Transverse colon (tissue), 4 donors: ENCODE measurements at regions not wholly inside any gene's neighbourhood (a gene's known extent, or its start where the extent isn't known, plus 50 kb on each side); places are given as distances from the start of the nearest gene placed in this dataset.

Experiments
- DNase-seq: peaks from one replicate; pipeline ENCODE4 v3.0.0-alpha.2; 2019
- H3K27ac ChIP-seq, 4 donors: fragments of 200-600 bp; sonication (generic); 2 replicates each; pipeline ENCODE4 v1.5.1; 2016 to 2018; ENCODE audit warnings: inconsistent platforms in 4 of 4
- H3K27me3 ChIP-seq: fragments of 200-600 bp; sonication (generic); 2 replicates; pipeline ENCODE4 v1.5.1; 2017; ENCODE audit warnings: inconsistent platforms
- H3K36me3 ChIP-seq, 4 donors: fragments of 200-600 bp; sonication (generic); 2 replicates each; pipeline ENCODE4 v1.5.1; 2017 to 2019; ENCODE audit warnings: inconsistent platforms in 4 of 4
- H3K4me1 ChIP-seq, 4 donors: fragments of 200-600 bp; sonication (generic); 2 replicates each; pipeline ENCODE4 v1.5.1; 2017 to 2020; ENCODE audit warnings: inconsistent platforms in 4 of 4
- H3K4me3 ChIP-seq, 4 donors: fragments of 200-600 bp; sonication (generic); 1 replicate in 1 of 4; 2 replicates in 3 of 4; pipeline versions ENCODE4 v1.5.1 to v1.6.1; 2017 to 2019; ENCODE audit warnings: inconsistent platforms in 4 of 4
- H3K9me3 ChIP-seq, 2 donors: fragments of 200-600 bp; sonication (generic); 2 replicates each; pipeline ENCODE4 v1.5.1; 2017 to 2019; ENCODE audit warnings: inconsistent platforms in 2 of 2
- EP300 ChIP-seq: sonication (generic); formaldehyde crosslinking; IDR thresholded peaks from one replicate; pipeline ENCODE4 v1.6.1; 2017; ENCODE audit warnings: antibody characterized with exemption, low read depth
- POLR2A ChIP-seq: fragments of 450-650 bp; IDR thresholded peaks from one replicate; pipeline ENCODE4 v1.6.1; 2016; ENCODE audit warnings: antibody characterized with exemption, mild to moderate bottlenecking, moderate library complexity
- POLR2AphosphoS5 ChIP-seq, 3 donors: sonication (generic); formaldehyde crosslinking; IDR thresholded peaks; one replicate each; pipeline ENCODE4 v1.6.1; 2016; ENCODE audit warnings: antibody characterized with exemption in 3 of 3
- WGBS, 2 donors: methylation state at CpG; one replicate each; pipeline ENCODE4 v1.1.5; 2018; ENCODE audit warnings: low coverage in 1 of 2; 5-methylcytosine and 5-hydroxymethylcytosine counted together
- in situ Hi-C, 4 donors: fragments of 200-750 bp; cut with MboI; loops; one replicate each; pipeline versions ENCODE4 v1.15.0 to v1.15.1; 2017; ENCODE audit warnings: low sequenced_read_pairs in 3 of 4, low pct_ligation_motif_present in 1 of 4, low pct_unique_long_range_greater_than_20kb in 1 of 4
- intact Hi-C: fragments of 100-400 bp; cut with DNase I; formaldehyde crosslinking; loops from one replicate; pipeline ENCODE4 v1.15.1; 2023; ENCODE audit warnings: low total_unique reads
- TF ChIP-seq, protein P1 (sequence below), 5 experiments: fragments of 200-600 bp in 3 of 5; fragments of 450-650 bp in 2 of 5; sonication (generic) in 3 of 5; IDR thresholded peaks; 1 replicate in 2 of 5; 2 replicates in 3 of 5; pipeline ENCODE4 v1.5.1; 2016 to 2017; ENCODE audit warnings: antibody characterized with exemption in 5 of 5, inconsistent platforms in 3 of 5, mild to moderate bottlenecking in 2 of 5, moderate library complexity in 1 of 5

DNA sequence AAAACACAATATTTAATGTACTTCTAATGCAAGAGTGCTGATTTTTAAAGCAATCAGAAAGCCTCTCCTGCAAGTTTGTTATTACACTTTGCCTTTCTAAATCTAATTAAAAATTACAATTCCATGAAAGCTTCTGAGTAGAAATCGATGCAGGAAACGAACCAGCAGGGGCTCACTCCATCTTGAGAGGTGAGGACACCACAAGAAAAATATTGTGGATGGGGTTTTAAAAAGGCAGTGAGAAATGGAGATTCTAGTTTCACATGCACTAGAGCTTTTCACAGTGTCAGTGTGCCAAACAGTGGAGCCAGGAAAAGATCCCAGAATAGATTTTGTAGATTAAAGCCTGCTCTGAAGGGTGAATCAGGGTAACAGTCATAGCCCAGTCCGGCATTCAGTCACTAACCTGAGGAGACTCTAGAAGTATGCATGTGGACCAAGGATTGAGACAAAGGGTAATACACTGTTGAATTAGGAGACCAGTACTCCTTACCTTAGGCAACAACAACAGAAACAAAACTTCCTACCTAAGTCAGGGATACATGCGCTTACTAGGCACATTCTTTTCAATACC lies 362.3 kb downstream of the NAF1 start:
- 81 to 88% methylated on average over 4 of the region's 4 CpGs for WGBS, 2 donors
- in situ Hi-C loops (no loop called here), intact Hi-C loops (no loop called here)
- H3K27ac ChIP-seq, result no peak overlapping the region
- no peaks in the 10 kb centered on the region for H3K9me3 ChIP-seq
- no peak overlapping the region for H3K4me3 ChIP-seq
- no peak for TF ChIP-seq EP300
- TF ChIP-seq, protein P1, sequence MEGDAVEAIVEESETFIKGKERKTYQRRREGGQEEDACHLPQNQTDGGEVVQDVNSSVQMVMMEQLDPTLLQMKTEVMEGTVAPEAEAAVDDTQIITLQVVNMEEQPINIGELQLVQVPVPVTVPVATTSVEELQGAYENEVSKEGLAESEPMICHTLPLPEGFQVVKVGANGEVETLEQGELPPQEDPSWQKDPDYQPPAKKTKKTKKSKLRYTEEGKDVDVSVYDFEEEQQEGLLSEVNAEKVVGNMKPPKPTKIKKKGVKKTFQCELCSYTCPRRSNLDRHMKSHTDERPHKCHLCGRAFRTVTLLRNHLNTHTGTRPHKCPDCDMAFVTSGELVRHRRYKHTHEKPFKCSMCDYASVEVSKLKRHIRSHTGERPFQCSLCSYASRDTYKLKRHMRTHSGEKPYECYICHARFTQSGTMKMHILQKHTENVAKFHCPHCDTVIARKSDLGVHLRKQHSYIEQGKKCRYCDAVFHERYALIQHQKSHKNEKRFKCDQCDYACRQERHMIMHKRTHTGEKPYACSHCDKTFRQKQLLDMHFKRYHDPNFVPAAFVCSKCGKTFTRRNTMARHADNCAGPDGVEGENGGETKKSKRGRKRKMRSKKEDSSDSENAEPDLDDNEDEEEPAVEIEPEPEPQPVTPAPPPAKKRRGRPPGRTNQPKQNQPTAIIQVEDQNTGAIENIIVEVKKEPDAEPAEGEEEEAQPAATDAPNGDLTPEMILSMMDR (IDR thresholded peaks at IDR 0.05), result no peak
- no peak for TF ChIP-seq POLR2AphosphoS5 (IDR thresholded peaks at IDR 0.05)
- no peak for TF ChIP-seq POLR2A
- H3K36me3 ChIP-seq, result no peaks in the 10 kb centered on the region
- no peaks in the 10 kb centered on the region for H3K27me3 ChIP-seq
- no peaks in the 10 kb centered on the region for H3K4me1 ChIP-seq
- no peak for DNase-seq

DNA sequence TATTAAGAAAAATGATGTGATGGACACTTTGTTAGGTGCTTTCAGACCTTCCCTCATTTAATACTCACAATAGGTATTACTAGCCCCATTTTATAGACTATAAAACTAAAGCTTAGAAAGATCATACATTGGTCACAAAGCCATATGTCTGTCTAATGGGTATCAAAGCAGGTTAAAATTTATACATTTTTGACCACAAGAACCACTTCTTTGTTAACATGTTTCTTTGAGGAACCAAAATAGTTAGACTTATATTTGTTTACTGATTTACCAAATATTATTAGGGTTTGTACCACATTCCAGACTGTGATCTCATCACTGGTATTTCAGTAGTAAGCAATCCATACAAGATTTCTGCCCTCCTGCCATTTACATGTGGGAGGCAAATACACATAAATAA lies 363.3 kb downstream of the NAF1 start:
- intact Hi-C loops, result no loop called here

DNA sequence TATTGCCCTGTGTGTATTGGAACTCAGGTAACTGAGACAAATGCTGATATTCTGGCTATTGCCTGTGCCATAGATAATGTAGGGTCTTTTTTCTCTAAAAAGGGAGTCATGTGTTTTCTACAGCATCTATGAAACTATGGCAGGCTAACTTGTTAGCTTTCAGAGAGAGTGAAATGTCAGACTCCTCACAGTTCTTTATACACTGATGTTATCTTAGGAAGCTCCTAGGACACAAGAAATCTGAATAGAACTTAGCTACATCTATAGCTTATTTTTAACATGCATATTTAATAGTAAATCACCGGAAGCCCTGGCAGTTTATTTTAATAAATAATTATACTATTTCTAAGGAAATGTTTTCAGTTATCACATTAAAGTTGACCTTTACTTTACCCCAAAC lies 369.6 kb downstream of the NAF1 start:
- Histone ChIP-seq H3K9me3 (no peaks in the 10 kb centered on the region), H3K4me3 (no peak overlapping the region), H3K4me1 (no peaks in the 10 kb centered on the region), H3K27me3 (no peaks in the 10 kb centered on the region), H3K36me3 (no peaks in the 10 kb centered on the region), H3K27ac (no peak overlapping the region)
- DNase-seq, result no peak
- 91% methylated on average over 1 of the region's 1 CpG for WGBS, 2 donors
- in situ Hi-C loops, result no loop called here
- no peak for TF ChIP-seq EP300
- TF ChIP-seq, protein P1 (IDR thresholded peaks at IDR 0.05), result no peak
- TF ChIP-seq POLR2AphosphoS5 (IDR thresholded peaks at IDR 0.05), result no peak
- no peak for TF ChIP-seq POLR2A
- intact Hi-C loops, result no loop called here

More for the DNA sequence above, 363.3 kb downstream of the NAF1 start:
- Histone ChIP-seq H3K4me1 (no peaks in the 10 kb centered on the region), H3K36me3 (no peaks in the 10 kb centered on the region), H3K4me3 (no peak overlapping the region), H3K27ac (no peak overlapping the region), H3K9me3 (no peaks in the 10 kb centered on the region), H3K27me3 (no peaks in the 10 kb centered on the region)
- DNase-seq, result no peak
- TF ChIP-seq POLR2AphosphoS5 (IDR thresholded peaks at IDR 0.05), result no peak
- TF ChIP-seq POLR2A, result no peak
- no peak for TF ChIP-seq EP300
- TF ChIP-seq, protein P1 (IDR thresholded peaks at IDR 0.05), result no peak
- in situ Hi-C loops, result no loop called here

DNA sequence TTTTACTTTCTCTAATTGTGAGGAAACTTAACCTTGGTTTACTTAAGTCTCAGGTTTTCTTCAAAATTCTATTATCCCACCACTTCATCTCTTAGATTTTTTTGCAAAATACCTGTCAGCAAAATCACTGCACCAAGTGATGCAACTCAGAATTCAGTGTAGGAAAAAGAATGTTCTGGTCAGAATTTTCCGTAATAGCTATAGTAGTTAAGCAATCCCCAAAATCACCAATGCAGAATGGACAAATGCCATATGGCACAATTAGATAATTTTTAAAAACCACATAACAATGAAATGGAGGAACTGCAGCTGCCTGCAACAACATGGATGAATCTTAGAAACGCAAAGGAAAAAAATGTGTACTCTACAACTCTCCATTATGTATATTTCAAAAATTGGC lies 373.1 kb downstream of the NAF1 start:
- H3K36me3 ChIP-seq, result no peaks in the 10 kb centered on the region
- no peak for DNase-seq
- H3K27me3 ChIP-seq, result no peaks in the 10 kb centered on the region
- 41 to 42% methylated on average over 2 of the region's 2 CpGs for WGBS, 2 donors
- H3K27ac ChIP-seq, result no peak overlapping the region
- no peaks in the 10 kb centered on the region for H3K9me3 ChIP-seq
- no peak overlapping the region for H3K4me3 ChIP-seq
- H3K4me1 ChIP-seq, result no peaks in the 10 kb centered on the region
- TF ChIP-seq EP300 (no peak), POLR2AphosphoS5 (IDR thresholded peaks at IDR 0.05) (no peak), POLR2A (no peak)
- TF ChIP-seq, protein P1 (IDR thresholded peaks at IDR 0.05), result no peak
- in situ Hi-C loops, result no loop called here
- intact Hi-C loops, result no loop called here
